Loucy (cell line): ENCODE measurements at regions not wholly inside any gene's neighbourhood (a gene's known extent, or its start where the extent isn't known, plus 50 kb on each side); places are given as distances from the start of the nearest gene placed in this dataset.

Experiments
- H2AFZ ChIP-seq: fragments of 200-600 bp; sonication (generic); 2 replicates; pipeline ENCODE4 v1.6.0; 2016; ENCODE audit warnings: antibody characterized with exemption, mild to moderate bottlenecking, low read length, moderate library complexity
- H3F3A ChIP-seq: fragments of 200-600 bp; 2 replicates; pipeline ENCODE4 v1.6.0; 2016; ENCODE audit warnings: antibody characterized with exemption, low read depth, mild to moderate bottlenecking
- H3K27me3 ChIP-seq: fragments of 200-600 bp; sonication (generic); 2 replicates; pipeline ENCODE4 v1.6.1; 2014; ENCODE audit warnings: low read length, mild to moderate bottlenecking; ENCODE audit not compliant: insufficient read depth, poor library complexity, severe bottlenecking
- H3K36me3 ChIP-seq: fragments of 200-600 bp; sonication (generic); 2 replicates; pipeline ENCODE4 v1.6.1; 2016; ENCODE audit warnings: low read length; ENCODE audit not compliant: insufficient read depth
- H3K4me1 ChIP-seq: fragments of 200-600 bp; sonication (generic); 2 replicates; pipeline ENCODE4 v1.5.1; 2014; ENCODE audit warnings: low read length, mild to moderate bottlenecking; ENCODE audit not compliant: insufficient read depth, poor library complexity, severe bottlenecking
- H3K4me2 ChIP-seq: fragments of 200-600 bp; sonication (generic); 2 replicates; pipeline ENCODE4 v1.6.0; 2014; ENCODE audit warnings: antibody characterized with exemption, low read length, low read depth, mild to moderate bottlenecking; ENCODE audit not compliant: poor library complexity, severe bottlenecking
- H3K4me3 ChIP-seq: fragments of 200-600 bp; sonication (generic); 2 replicates; pipeline ENCODE4 v1.5.1; 2014; ENCODE audit warnings: low read length, mild to moderate bottlenecking, mixed read lengths; ENCODE audit not compliant: poor library complexity, severe bottlenecking
- H3K79me2 ChIP-seq: fragments of 200-600 bp; sonication (generic); 2 replicates; pipeline ENCODE4 v1.6.1; 2014; ENCODE audit warnings: low read length; ENCODE audit not compliant: insufficient read depth
- H3K9ac ChIP-seq: fragments of 200-600 bp; sonication (generic); 2 replicates; pipeline ENCODE4 v1.6.0; 2014; ENCODE audit warnings: mild to moderate bottlenecking, low read depth, low read length, moderate library complexity; ENCODE audit not compliant: poor library complexity, severe bottlenecking
- H3K9me2 ChIP-seq: fragments of 200-600 bp; sonication (generic); replicated peaks from 2 replicates; pipeline ENCODE4 v1.6.1; 2016; ENCODE audit warnings: low read depth, low read length, mixed read lengths
- H3K9me3 ChIP-seq: fragments of 200-600 bp; sonication (generic); 2 replicates; pipeline ENCODE4 v1.6.1; 2014; ENCODE audit warnings: mild to moderate bottlenecking, antibody characterized with exemption, low read length, low read depth; ENCODE audit not compliant: insufficient read depth
- H4K20me1 ChIP-seq: fragments of 200-600 bp; sonication (generic); 2 replicates; pipeline ENCODE4 v1.6.0; 2014; ENCODE audit warnings: antibody characterized with exemption, low read length, mild to moderate bottlenecking; ENCODE audit not compliant: insufficient read depth, poor library complexity, severe bottlenecking
- CTCF ChIP-seq: fragments of 200-600 bp; sonication (generic); conservative IDR thresholded peaks from 2 replicates; pipeline ENCODE4 v1.5.1; 2014; ENCODE audit warnings: mild to moderate bottlenecking, antibody characterized with exemption, low read length
- EZH2phosphoT487 ChIP-seq: fragments of 200-600 bp; IDR thresholded peaks from 2 replicates; pipeline ENCODE4 v1.6.1; 2018; ENCODE audit warnings: antibody characterized with exemption, mild to moderate bottlenecking, moderate library complexity, borderline replicate concordance

DNA sequence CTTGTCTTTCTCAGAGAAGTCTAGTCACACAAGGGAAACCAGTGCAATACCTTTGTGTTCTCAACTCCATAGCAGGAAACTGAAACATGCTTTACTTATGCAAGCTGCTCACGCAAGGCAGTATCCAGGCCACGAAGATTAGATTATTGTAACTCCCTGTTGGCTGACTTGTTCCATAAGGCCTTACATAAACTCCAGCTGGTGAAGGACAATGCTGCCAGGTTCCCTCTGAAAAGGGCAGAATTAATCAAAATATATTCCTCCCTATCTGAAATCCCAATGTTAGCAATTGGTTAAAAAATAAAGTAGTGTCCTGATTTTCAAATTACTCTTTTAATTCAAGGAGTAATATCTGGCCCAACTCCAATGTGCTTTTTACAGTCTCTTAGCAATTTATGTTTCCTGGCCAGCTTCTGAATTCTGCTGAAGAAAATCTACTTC, 966.6 kb downstream of the HACE1 start:
- Histone ChIP-seq H3K4me2 (no peak overlapping the region), H3F3A (no peaks in the 10 kb centered on the region), H3K4me1 (no peaks in the 10 kb centered on the region), H3K27me3 (no peaks in the 10 kb centered on the region), H3K9me3 (no peaks in the 10 kb centered on the region), H3K36me3 (no peaks in the 10 kb centered on the region), H3K4me3 (no peak overlapping the region), H3K9me2 (no peaks in the 10 kb centered on the region), H2AFZ (no peak overlapping the region), H3K9ac (no peak overlapping the region), H3K79me2 (no peaks in the 10 kb centered on the region), H4K20me1 (no peaks in the 10 kb centered on the region)
- no peak for TF ChIP-seq CTCF
- no peak for TF ChIP-seq EZH2phosphoT487

DNA sequence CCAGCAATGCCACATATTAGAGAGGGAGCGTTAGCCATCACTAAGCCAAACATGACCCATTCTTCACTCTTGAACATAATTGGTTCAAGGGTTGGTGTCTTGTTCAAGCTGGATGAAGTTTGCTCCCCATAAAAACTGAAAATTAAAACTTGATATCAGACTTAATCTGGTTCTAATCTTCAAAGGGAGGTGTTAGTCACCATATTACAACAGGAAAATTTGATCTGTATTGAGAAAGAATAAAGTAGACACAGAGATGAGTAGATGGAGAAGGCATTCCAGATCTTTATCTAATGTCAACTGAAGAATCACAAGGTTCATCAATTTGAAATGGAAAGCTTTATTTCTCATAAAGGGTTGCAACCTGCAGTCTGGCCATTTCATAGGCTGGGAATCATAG, 972.8 kb downstream of the HACE1 start:
- no peaks in the 10 kb centered on the region for H3K4me1 ChIP-seq
- no peak overlapping the region for H2AFZ ChIP-seq
- no peak overlapping the region for H3K4me3 ChIP-seq
- H3F3A ChIP-seq: no peaks in the 10 kb centered on the region
- H3K9me3 ChIP-seq: no peaks in the 10 kb centered on the region
- H3K36me3 ChIP-seq: no peaks in the 10 kb centered on the region
- H3K9me2 ChIP-seq: no peaks in the 10 kb centered on the region
- H3K9ac ChIP-seq: no peak overlapping the region
- no peaks in the 10 kb centered on the region for H4K20me1 ChIP-seq
- no peaks in the 10 kb centered on the region for H3K27me3 ChIP-seq
- no peaks in the 10 kb centered on the region for H3K79me2 ChIP-seq
- H3K4me2 ChIP-seq: no peak overlapping the region
- no peak for TF ChIP-seq EZH2phosphoT487
- no peak for TF ChIP-seq CTCF

GRCh38 chr6:103885446-103885845, 974.3 kb downstream of the HACE1 start:
- H3K79me2 ChIP-seq: no peaks in the 10 kb centered on the region
- H3K9me2 ChIP-seq: no peaks in the 10 kb centered on the region
- H3K9ac ChIP-seq: no peak overlapping the region
- H3K36me3 ChIP-seq: no peaks in the 10 kb centered on the region
- no peaks in the 10 kb centered on the region for H3K27me3 ChIP-seq
- H4K20me1 ChIP-seq: no peaks in the 10 kb centered on the region
- no peak overlapping the region for H3K4me2 ChIP-seq
- H3F3A ChIP-seq: no peaks in the 10 kb centered on the region
- H3K4me3 ChIP-seq: no peak overlapping the region
- H3K9me3 ChIP-seq: no peaks in the 10 kb centered on the region
- H2AFZ ChIP-seq: no peak overlapping the region
- TF ChIP-seq CTCF: no peak
- TF ChIP-seq EZH2phosphoT487: no peak
- H3K4me1 ChIP-seq: no peaks in the 10 kb centered on the region
